Activated CD8-positive, alpha-beta memory T cell treated with anti-CD3 and anti-CD28 coated beads for 36 hours (primary cell): ENCODE measurements at regions not wholly inside any gene's neighbourhood (a gene's known extent, or its start where the extent isn't known, plus 50 kb on each side); places are given as distances from the start of the nearest gene placed in this dataset.
"Not testable (repeated sequence)": the region's sequence is repeated elsewhere in the genome, so short reads cannot be mapped to it uniquely, and the experiment has no call there.

Experiments
- CTCF ChIA-PET: fragments of 350-600 bp; sonication (Branson Sonifier 250); formaldehyde crosslinking; loops from one replicate; lab custom pipeline; 2021; ENCODE audit warnings: antibody characterized with exemption; lab: Charles Lee
- POLR2A ChIA-PET: fragments of 350-600 bp; sonication (Branson Sonifier 250); formaldehyde crosslinking; loops from one replicate; lab custom pipeline; 2021; ENCODE audit warnings: antibody characterized with exemption; lab: Charles Lee

- CTCF ChIA-PET = no interaction called here
- POLR2A ChIA-PET = no interaction called here
Measured at GRCh38 chr6:81981812-81982211, 229.3 kb upstream of the TENT5A start.

GRCh38 chr6:81979767-81980166 lies 227.3 kb upstream of the TENT5A start:
- ChIA-PET CTCF (interaction anchor here (0.6 kb wide), 1 partner anchor 856 kb away, joined by 4 read pairs; no protein-coding TSS in a partner anchor), POLR2A (no interaction called here)

GRCh38 chr6:81979329-81979728 lies 226.8 kb upstream of the TENT5A start:
- CTCF ChIA-PET = no interaction called here

GRCh38 chr6:81978230-81978629 lies 225.7 kb upstream of the TENT5A start:
- ChIA-PET POLR2A (no interaction called here), CTCF (no interaction called here)

More at GRCh38 chr6:81979329-81979728, 226.8 kb upstream of the TENT5A start:
- POLR2A ChIA-PET = no interaction called here

GRCh38 chr6:81977486-81977885 lies 225.0 kb upstream of the TENT5A start:
- CTCF ChIA-PET = no interaction called here
- POLR2A ChIA-PET = no interaction called here

- CTCF ChIA-PET = no interaction called here
- POLR2A ChIA-PET = no interaction called here
Measured at GRCh38 chr6:81969814-81970213, 217.3 kb upstream of the TENT5A start.

GRCh38 chr6:81969011-81969410 lies 216.5 kb upstream of the TENT5A start:
- ChIA-PET POLR2A (no interaction called here), CTCF (no interaction called here)

GRCh38 chr6:81966968-81967367 lies 214.5 kb upstream of the TENT5A start:
- CTCF ChIA-PET = no interaction called here
- POLR2A ChIA-PET = no interaction called here

- POLR2A ChIA-PET = no interaction called here
- CTCF ChIA-PET = no interaction called here
Measured at GRCh38 chr6:81962198-81962597, 209.7 kb upstream of the TENT5A start.

- POLR2A ChIA-PET = no interaction called here
- CTCF ChIA-PET = no interaction called here
Measured at GRCh38 chr6:81950877-81951276, 198.4 kb upstream of the TENT5A start.

GRCh38 chr6:81948861-81949260 lies 196.4 kb upstream of the TENT5A start:
- ChIA-PET CTCF (no interaction called here), POLR2A (no interaction called here)

- POLR2A ChIA-PET = not testable (repeated sequence)
- CTCF ChIA-PET = interaction anchor here (0.6 kb wide), 1 partner anchor 406 kb away, joined by 4 read pairs; no protein-coding TSS in a partner anchor
Measured at GRCh38 chr6:81948196-81948595, 195.7 kb upstream of the TENT5A start.

GRCh38 chr6:81944661-81945060 lies 192.2 kb upstream of the TENT5A start:
- CTCF ChIA-PET = no interaction called here
- POLR2A ChIA-PET = no interaction called here

- POLR2A ChIA-PET, CTCF ChIA-PET: not testable (repeated sequence)
Measured at GRCh38 chr6:81942842-81943241, 190.4 kb upstream of the TENT5A start.

- ChIA-PET POLR2A (no interaction called here), CTCF (no interaction called here)
Measured at GRCh38 chr6:81942067-81942370, 189.5 kb upstream of the TENT5A start.

- CTCF ChIA-PET = no interaction called here
- POLR2A ChIA-PET = no interaction called here
Measured at GRCh38 chr6:81940451-81940985, 188.0 kb upstream of the TENT5A start.

- POLR2A ChIA-PET = no interaction called here
- CTCF ChIA-PET = no interaction called here
Measured at GRCh38 chr6:81939766-81940165, 187.3 kb upstream of the TENT5A start.

GRCh38 chr6:81938991-81939732 lies 186.7 kb upstream of the TENT5A start:
- ChIA-PET CTCF (no interaction called here), POLR2A (no interaction called here)

- CTCF ChIA-PET = no interaction called here
- POLR2A ChIA-PET = no interaction called here
Measured at GRCh38 chr6:81938014-81938856, 185.8 kb upstream of the TENT5A start.

- ChIA-PET CTCF (no interaction called here), POLR2A (no interaction called here)
Measured at GRCh38 chr6:81937296-81937937, 184.9 kb upstream of the TENT5A start.
